HCT116 (cell line): ENCODE measurements at regions not wholly inside any gene's neighbourhood (a gene's known extent, or its start where the extent isn't known, plus 50 kb on each side); places are given as distances from the start of the nearest gene placed in this dataset.

Experiments used
- ATAC-seq: fragments of 200-7000 bp; cut with Tn5 transposase; 2 replicates; pipeline ENCODE4 v1.9.1; 2020; ENCODE audit warnings: mild to moderate bottlenecking, moderate library complexity
- BruUV-seq: library from RNA; stranded (reverse); fragments of 400-500 nt; replicated peaks from 2 replicates; lab custom pipeline; 2021; lab: Mats Ljungman, UMichigan
- CTCF ChIA-PET: fragments of 300-600 bp; sonication (Branson Sonifier 250); formaldehyde crosslinking; loops from one replicate; lab custom pipeline; 2021; ENCODE audit warnings: antibody characterized with exemption; lab: Charles Lee
- POLR2A ChIA-PET: fragments of 300-600, 350-600 bp; sonication (Branson Sonifier 250); formaldehyde crosslinking; loops from one replicate; lab custom pipeline; 2021; ENCODE audit warnings: antibody characterized with exemption; lab: Charles Lee
- RAD21 ChIA-PET, 2 experiments: fragments of 300-600 bp; sonication (Branson Sonifier 250); formaldehyde crosslinking; loops; one replicate each; lab custom pipeline; 2023; ENCODE audit warnings: low total read pairs in 2 of 2; ENCODE audit not compliant: uncharacterized antibody in 2 of 2, unreplicated experiment in 2 of 2, low non-redundant PET in 1 of 2; lab: Charles Lee
- DNase-seq: peaks from one replicate; pipeline ENCODE4 v3.0.0-alpha.2; 2010; ENCODE audit warnings: low read depth, low spot score
- H2AFZ ChIP-seq: fragments of 200-600 bp; shearing (Covaris generic), sonication (generic); 2 replicates; pipeline ENCODE4 v1.6.1; 2017; ENCODE audit warnings: low read depth, mixed run types, mixed read lengths, antibody characterized with exemption, low read length; ENCODE audit not compliant: poor library complexity, severe bottlenecking
- H3K27ac ChIP-seq: 2 replicates; pipeline ENCODE4 v1.5.1; 2012; ENCODE audit warnings: low read depth, low read length
- H3K27me3 ChIP-seq: fragments of 200-600 bp; sonication (generic); 2 replicates; pipeline ENCODE4 v1.6.1; 2016; ENCODE audit warnings: mixed run types, low read length, mixed read lengths; ENCODE audit not compliant: insufficient read depth
- H3K36me3 ChIP-seq, 2 experiments: fragments of 200-500 bp in 1 of 2; fragments of 200-600 bp in 1 of 2; sonication (Bioruptor generic) in 1 of 2; sonication (generic) in 1 of 2; 2 replicates each; pipeline versions ENCODE4 v1.5.1 to v1.6.1; 2014 to 2016; ENCODE audit warnings: low read length in 2 of 2, inconsistent platforms in 1 of 2, mixed read lengths in 1 of 2, mixed run types in 1 of 2; ENCODE audit not compliant: insufficient read depth in 2 of 2, control insufficient read depth in 1 of 2
- H3K4me1 ChIP-seq, 2 experiments: fragments of 200-600 bp in 1 of 2; sonication (generic) in 1 of 2; 2 replicates each; pipeline versions ENCODE4 v1.5.1 to v1.6.1; 2012 to 2017; ENCODE audit warnings: low read length in 2 of 2, inconsistent platforms in 1 of 2, mild to moderate bottlenecking in 1 of 2, mixed read lengths in 1 of 2, mixed run types in 1 of 2, moderate library complexity in 1 of 2; ENCODE audit not compliant: insufficient read depth in 2 of 2, control insufficient read depth in 1 of 2
- H3K4me2 ChIP-seq: fragments of 200-600 bp; sonication (generic); 2 replicates; pipeline ENCODE4 v1.6.1; 2017; ENCODE audit warnings: mixed run types, low read length, mixed read lengths
- H3K4me3 ChIP-seq, 2 experiments: fragments of 200-600 bp in 1 of 2; sonication (generic) in 1 of 2; replicated peaks in 1 of 2; 2 replicates each; pipeline ENCODE4 v1.5.1; 2011 to 2016; ENCODE audit warnings: low read length in 2 of 2, control low read depth in 1 of 2, low read depth in 1 of 2, mild to moderate bottlenecking in 1 of 2, mixed read lengths in 1 of 2, mixed run types in 1 of 2
- H3K79me2 ChIP-seq: fragments of 200-600 bp; sonication (generic); 2 replicates; pipeline ENCODE4 v1.6.1; 2017; ENCODE audit warnings: mild to moderate bottlenecking, mixed run types, low read length, moderate library complexity, mixed read lengths; ENCODE audit not compliant: insufficient read depth
- H3K9ac ChIP-seq: fragments of 200-600 bp; sonication (generic); 2 replicates; pipeline ENCODE4 v1.6.1; 2016; ENCODE audit warnings: low read length, mixed read lengths
- H3K9me2 ChIP-seq: fragments of 200-600 bp; sonication (generic), shearing (Covaris generic); 2 replicates; pipeline ENCODE4 v1.6.1; 2017; ENCODE audit warnings: mixed run types, mild to moderate bottlenecking, moderate library complexity; ENCODE audit not compliant: insufficient read depth
- H3K9me3 ChIP-seq, 2 experiments: fragments of 200-500 bp in 1 of 2; fragments of 200-600 bp in 1 of 2; sonication (Bioruptor generic) in 1 of 2; sonication (generic) in 1 of 2; 2 replicates each; pipeline ENCODE4 v1.6.1; 2014 to 2017; ENCODE audit warnings: low read length in 2 of 2, mixed read lengths in 2 of 2, inconsistent platforms in 1 of 2, low read depth in 1 of 2, mild to moderate bottlenecking in 1 of 2, mixed run types in 1 of 2, moderate library complexity in 1 of 2; ENCODE audit not compliant: control insufficient read depth in 1 of 2, insufficient read depth in 1 of 2
- H4K20me1 ChIP-seq: fragments of 200-600 bp; sonication (generic), shearing (Covaris generic); 2 replicates; pipeline ENCODE4 v1.6.1; 2017; ENCODE audit warnings: mixed run types, mild to moderate bottlenecking, moderate library complexity; ENCODE audit not compliant: insufficient read depth
- ELF1 ChIP-seq: IDR thresholded peaks from 2 replicates; pipeline ENCODE4 v1.6.1; 2012; ENCODE audit warnings: low read depth, borderline replicate concordance
- EZH2 ChIP-seq: fragments of 200-600 bp; sonication (generic); IDR thresholded peaks from 2 replicates; pipeline ENCODE4 v1.6.1; 2017; ENCODE audit warnings: antibody characterized with exemption, mixed run types
- JUND ChIP-seq: IDR thresholded peaks from 2 replicates; pipeline ENCODE4 v1.6.1; 2012
- POLR2A ChIP-seq: IDR thresholded peaks from 2 replicates; pipeline ENCODE4 v1.7.0; 2011; ENCODE audit warnings: borderline replicate concordance; ENCODE audit not compliant: insufficient read depth, insufficient read length; ENCODE audit errors: extremely low read depth
- POLR2AphosphoS5 ChIP-seq: IDR thresholded peaks from 2 replicates; pipeline ENCODE4 v1.6.1; 2011; ENCODE audit warnings: mild to moderate bottlenecking, low read depth, low read length, moderate library complexity
- RAD21 ChIP-seq: IDR thresholded peaks from 2 replicates; pipeline ENCODE4 v1.6.1; 2012; ENCODE audit warnings: low read depth, mild to moderate bottlenecking
- SIN3A ChIP-seq: IDR thresholded peaks from 2 replicates; pipeline ENCODE4 v1.6.1; 2012; ENCODE audit warnings: low read depth
- SP1 ChIP-seq: IDR thresholded peaks from 2 replicates; pipeline ENCODE4 v1.6.1; 2012; ENCODE audit warnings: low read depth
- SRF ChIP-seq: IDR thresholded peaks from 2 replicates; pipeline ENCODE4 v1.6.1; 2012; ENCODE audit warnings: low read depth
- intact Hi-C: fragments of 100-400 bp; cut with micrococcal nuclease; formaldehyde crosslinking; loops from 2 replicates; pipeline ENCODE4 v1.10.0; 2022
- TF ChIP-seq, protein P1 (sequence below): IDR thresholded peaks from 2 replicates; pipeline ENCODE4 v1.6.1; 2012
- TF ChIP-seq, protein P2 (sequence below): IDR thresholded peaks from 2 replicates; pipeline ENCODE4 v1.6.1; 2012; ENCODE audit warnings: low read depth
- TF ChIP-seq, protein P3 (sequence below), 3 experiments: fragments of 200-600 bp in 1 of 3; sonication (generic) in 1 of 3; IDR thresholded peaks in 2 of 3; conservative IDR thresholded peaks in 1 of 3; 2 replicates each; pipeline ENCODE4 v1.5.1; 2012 to 2017; ENCODE audit warnings: low read depth in 2 of 3, low read length in 2 of 3, antibody characterized with exemption in 1 of 3, borderline replicate concordance in 1 of 3, control low read depth in 1 of 3, mild to moderate bottlenecking in 1 of 3, mixed read lengths in 1 of 3, mixed run types in 1 of 3, moderate library complexity in 1 of 3; ENCODE audit not compliant: insufficient read depth in 1 of 3

DNA sequence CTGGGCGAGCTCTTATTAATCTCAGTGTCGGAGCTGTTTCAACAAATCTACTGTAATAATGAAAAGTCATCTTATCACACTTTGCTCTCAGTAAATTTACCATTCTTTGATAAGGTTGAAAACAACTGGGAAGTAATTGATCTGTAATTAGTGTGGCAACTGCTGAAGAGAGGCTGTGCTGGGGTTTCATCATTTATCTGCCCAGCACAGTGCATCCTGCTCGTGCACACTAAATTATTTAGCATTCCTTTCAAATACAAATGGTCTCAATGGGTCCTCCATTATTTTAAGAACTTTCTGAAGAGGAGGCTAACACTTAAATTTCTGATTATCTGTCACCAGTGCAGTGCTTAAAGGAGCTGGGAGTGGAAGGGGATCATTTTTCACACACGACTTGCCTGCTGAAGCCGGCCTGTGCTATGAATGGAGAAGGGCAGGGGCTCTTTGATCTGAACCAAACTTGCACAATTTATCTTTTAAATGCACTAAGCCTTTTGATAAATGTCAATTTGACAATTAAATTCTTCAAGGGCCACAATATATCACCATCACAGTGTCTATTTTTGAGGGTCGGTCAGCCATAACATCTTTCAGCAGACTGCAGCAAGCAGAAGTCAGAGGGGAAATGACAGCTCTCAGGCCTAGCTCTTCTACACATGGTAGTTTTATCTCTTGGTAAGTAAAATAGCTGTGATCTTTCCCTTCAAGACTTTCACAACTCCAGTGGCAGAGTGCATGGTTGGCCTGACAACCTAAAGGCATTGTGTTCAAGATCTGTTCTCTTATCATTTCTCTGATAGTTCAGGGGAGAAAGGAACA lies 106.4 kb upstream of the EFNA5 start:
- H2AFZ ChIP-seq, result no peak overlapping the region
- no peaks in the 10 kb centered on the region for H3K79me2 ChIP-seq
- H4K20me1 ChIP-seq, result no peaks in the 10 kb centered on the region
- H3K4me3 ChIP-seq, result no peak overlapping the region
- no peak overlapping the region for H3K27ac ChIP-seq
- H3K9me2 ChIP-seq, result no peaks in the 10 kb centered on the region
- H3K9me3 ChIP-seq, result no peaks in the 10 kb centered on the region
- H3K36me3 ChIP-seq, result no peaks in the 10 kb centered on the region
- CTCF ChIA-PET, result no interaction called here
- POLR2A ChIA-PET, result no interaction called here
- no peaks in the 10 kb centered on the region for H3K4me1 ChIP-seq
- no peak for DNase-seq
- no peak overlapping the region for H3K4me2 ChIP-seq
- no TSS peak for BruUV-seq
- no peak for ATAC-seq
- no peak overlapping the region for H3K9ac ChIP-seq
- TF ChIP-seq, protein P1, sequence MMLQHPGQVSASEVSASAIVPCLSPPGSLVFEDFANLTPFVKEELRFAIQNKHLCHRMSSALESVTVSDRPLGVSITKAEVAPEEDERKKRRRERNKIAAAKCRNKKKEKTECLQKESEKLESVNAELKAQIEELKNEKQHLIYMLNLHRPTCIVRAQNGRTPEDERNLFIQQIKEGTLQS, result no peak
- TF ChIP-seq, all 23 proteins: peak for 0
- no peaks in the 10 kb centered on the region; the same call in 1 of the 2 replicates for H3K27me3 ChIP-seq
- RAD21 ChIA-PET, result no interaction called here
- intact Hi-C loops, result no loop called here

DNA sequence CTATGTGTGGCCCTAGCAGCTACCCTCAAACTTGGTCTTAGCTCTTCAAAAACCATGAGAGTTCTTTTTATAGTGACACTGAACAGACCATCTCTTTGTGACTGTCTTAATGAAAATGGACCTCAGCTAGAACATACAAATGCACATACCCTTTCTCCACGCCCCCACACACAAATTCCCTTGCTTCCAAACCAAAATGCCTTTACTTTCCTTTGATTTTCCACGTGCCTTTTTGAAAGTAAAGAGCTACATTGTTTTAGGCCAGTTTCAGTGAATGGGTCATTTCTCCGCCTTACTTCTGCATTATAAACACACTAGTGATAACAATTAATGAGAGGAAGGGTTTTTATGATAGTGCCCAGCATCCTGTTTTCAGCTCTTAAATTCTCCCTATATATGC lies 105.8 kb upstream of the EFNA5 start:
- ChIA-PET CTCF (no interaction called here), RAD21 (no interaction called here), POLR2A (no interaction called here)
- DNase-seq (no peak), ATAC-seq (no peak)
- Histone ChIP-seq H3K9me3 (no peaks in the 10 kb centered on the region), H3K9ac (no peak overlapping the region), H3K27ac (no peak overlapping the region), H3K4me1 (no peaks in the 10 kb centered on the region), H3K4me3 (no peak overlapping the region), H3K79me2 (no peaks in the 10 kb centered on the region), H3K4me2 (no peak overlapping the region), H3K36me3 (no peaks in the 10 kb centered on the region), H4K20me1 (no peaks in the 10 kb centered on the region), H3K9me2 (no peaks in the 10 kb centered on the region), H2AFZ (no peak overlapping the region), H3K27me3 (no peaks in the 10 kb centered on the region; the same call in 1 of the 2 replicates)
- intact Hi-C loops, result no loop called here
- no TSS peak for BruUV-seq
- TF ChIP-seq SP1 (no peak), POLR2A (no peak), RAD21 (no peak), SIN3A (no peak), SRF (no peak), ELF1 (no peak), POLR2AphosphoS5 (no peak), EZH2 (no peak), JUND (no peak)
- TF ChIP-seq, protein P2, sequence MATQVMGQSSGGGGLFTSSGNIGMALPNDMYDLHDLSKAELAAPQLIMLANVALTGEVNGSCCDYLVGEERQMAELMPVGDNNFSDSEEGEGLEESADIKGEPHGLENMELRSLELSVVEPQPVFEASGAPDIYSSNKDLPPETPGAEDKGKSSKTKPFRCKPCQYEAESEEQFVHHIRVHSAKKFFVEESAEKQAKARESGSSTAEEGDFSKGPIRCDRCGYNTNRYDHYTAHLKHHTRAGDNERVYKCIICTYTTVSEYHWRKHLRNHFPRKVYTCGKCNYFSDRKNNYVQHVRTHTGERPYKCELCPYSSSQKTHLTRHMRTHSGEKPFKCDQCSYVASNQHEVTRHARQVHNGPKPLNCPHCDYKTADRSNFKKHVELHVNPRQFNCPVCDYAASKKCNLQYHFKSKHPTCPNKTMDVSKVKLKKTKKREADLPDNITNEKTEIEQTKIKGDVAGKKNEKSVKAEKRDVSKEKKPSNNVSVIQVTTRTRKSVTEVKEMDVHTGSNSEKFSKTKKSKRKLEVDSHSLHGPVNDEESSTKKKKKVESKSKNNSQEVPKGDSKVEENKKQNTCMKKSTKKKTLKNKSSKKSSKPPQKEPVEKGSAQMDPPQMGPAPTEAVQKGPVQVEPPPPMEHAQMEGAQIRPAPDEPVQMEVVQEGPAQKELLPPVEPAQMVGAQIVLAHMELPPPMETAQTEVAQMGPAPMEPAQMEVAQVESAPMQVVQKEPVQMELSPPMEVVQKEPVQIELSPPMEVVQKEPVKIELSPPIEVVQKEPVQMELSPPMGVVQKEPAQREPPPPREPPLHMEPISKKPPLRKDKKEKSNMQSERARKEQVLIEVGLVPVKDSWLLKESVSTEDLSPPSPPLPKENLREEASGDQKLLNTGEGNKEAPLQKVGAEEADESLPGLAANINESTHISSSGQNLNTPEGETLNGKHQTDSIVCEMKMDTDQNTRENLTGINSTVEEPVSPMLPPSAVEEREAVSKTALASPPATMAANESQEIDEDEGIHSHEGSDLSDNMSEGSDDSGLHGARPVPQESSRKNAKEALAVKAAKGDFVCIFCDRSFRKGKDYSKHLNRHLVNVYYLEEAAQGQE, result no peak
- TF ChIP-seq, protein P3, sequence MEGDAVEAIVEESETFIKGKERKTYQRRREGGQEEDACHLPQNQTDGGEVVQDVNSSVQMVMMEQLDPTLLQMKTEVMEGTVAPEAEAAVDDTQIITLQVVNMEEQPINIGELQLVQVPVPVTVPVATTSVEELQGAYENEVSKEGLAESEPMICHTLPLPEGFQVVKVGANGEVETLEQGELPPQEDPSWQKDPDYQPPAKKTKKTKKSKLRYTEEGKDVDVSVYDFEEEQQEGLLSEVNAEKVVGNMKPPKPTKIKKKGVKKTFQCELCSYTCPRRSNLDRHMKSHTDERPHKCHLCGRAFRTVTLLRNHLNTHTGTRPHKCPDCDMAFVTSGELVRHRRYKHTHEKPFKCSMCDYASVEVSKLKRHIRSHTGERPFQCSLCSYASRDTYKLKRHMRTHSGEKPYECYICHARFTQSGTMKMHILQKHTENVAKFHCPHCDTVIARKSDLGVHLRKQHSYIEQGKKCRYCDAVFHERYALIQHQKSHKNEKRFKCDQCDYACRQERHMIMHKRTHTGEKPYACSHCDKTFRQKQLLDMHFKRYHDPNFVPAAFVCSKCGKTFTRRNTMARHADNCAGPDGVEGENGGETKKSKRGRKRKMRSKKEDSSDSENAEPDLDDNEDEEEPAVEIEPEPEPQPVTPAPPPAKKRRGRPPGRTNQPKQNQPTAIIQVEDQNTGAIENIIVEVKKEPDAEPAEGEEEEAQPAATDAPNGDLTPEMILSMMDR (IDR thresholded peaks at IDR 0.05 in 2 of 3, conservative IDR thresholded peaks at IDR 0.05 in 1 of 3; ENCODE audit: borderline replicate concordance in 1 of 3, insufficient read depth in 1 of 3, low read depth in 2 of 3, low read length in 2 of 3), result no peak
